Caco-2 (cell line): ENCODE measurements at regions not wholly inside any gene's neighbourhood (a gene's known extent, or its start where the extent isn't known, plus 50 kb on each side); places are given as distances from the start of the nearest gene placed in this dataset.
"Not testable (repeated sequence)": the region's sequence is repeated elsewhere in the genome, so short reads cannot be mapped to it uniquely, and the experiment has no call there.

ENCODE experiments used
- BruUV-seq: library from RNA; stranded (reverse); fragments of 400-500 nt; replicated peaks from 2 replicates; lab custom pipeline; 2021; lab: Mats Ljungman, UMichigan
- CTCF ChIA-PET: fragments of 300-600 bp; sonication (Branson Sonifier 250); formaldehyde crosslinking; loops from one replicate; lab custom pipeline; 2022; ENCODE audit warnings: antibody characterized with exemption; lab: Charles Lee
- POLR2A ChIA-PET: fragments of 300-600 bp; sonication (Branson Sonifier 250); formaldehyde crosslinking; loops from one replicate; lab custom pipeline; 2022; ENCODE audit warnings: antibody characterized with exemption; lab: Charles Lee
- DNase-seq, 2 experiments: peaks; one replicate each; pipeline versions ENCODE4 v3.0.0 to v3.0.0-alpha.2; 2020 to 2022
- H3K27me3 ChIP-seq: replicated peaks from 2 replicates; pipeline ENCODE4 v1.6.0; 2011; ENCODE audit warnings: low read length; ENCODE audit not compliant: control insufficient read depth, insufficient read depth
- H3K36me3 ChIP-seq: 2 replicates; pipeline ENCODE4 v1.5.1; 2011; ENCODE audit warnings: low read length; ENCODE audit not compliant: control insufficient read depth, insufficient read depth
- H3K4me1 ChIP-seq: fragments of 250-450 bp; sonication (Bioruptor Pico); 2 replicates; pipeline ENCODE4 v1.5.1; 2020; ENCODE audit warnings: mild to moderate bottlenecking
- H3K4me3 ChIP-seq: 2 replicates; pipeline ENCODE4 v1.5.1; 2011; ENCODE audit warnings: low read depth, mild to moderate bottlenecking, control low read depth, low read length
- H3K9me3 ChIP-seq: fragments of 250-450 bp; sonication (Bioruptor Pico); 2 replicates; pipeline ENCODE4 v1.5.1; 2020; ENCODE audit warnings: mild to moderate bottlenecking, moderate library complexity
- H3K27ac Mint-ChIP-seq: one replicate; pipeline ENCODE4 v1.8.0; 2022; ENCODE audit warnings: mixed read lengths; ENCODE audit not compliant: unreplicated experiment
- H3K27me3 Mint-ChIP-seq: one replicate; pipeline ENCODE4 v1.8.0; 2022; ENCODE audit warnings: mixed read lengths; ENCODE audit not compliant: insufficient read depth, unreplicated experiment
- H3K36me3 Mint-ChIP-seq: one replicate; pipeline ENCODE4 v1.8.0; 2022; ENCODE audit warnings: mild to moderate bottlenecking, mixed read lengths; ENCODE audit not compliant: insufficient read depth, unreplicated experiment
- H3K4me1 Mint-ChIP-seq: one replicate; pipeline ENCODE4 v1.8.0; 2022; ENCODE audit warnings: low read depth, mixed read lengths; ENCODE audit not compliant: unreplicated experiment
- H3K4me3 Mint-ChIP-seq: one replicate; pipeline ENCODE4 v1.8.0; 2022; ENCODE audit warnings: mild to moderate bottlenecking, moderate library complexity, mixed read lengths; ENCODE audit not compliant: unreplicated experiment
- H3K9me3 Mint-ChIP-seq: one replicate; pipeline ENCODE4 v1.8.0; 2022; ENCODE audit warnings: mixed read lengths; ENCODE audit not compliant: unreplicated experiment
- intact Hi-C: fragments of 100-400 bp; cut with micrococcal nuclease; formaldehyde crosslinking; loops from one replicate; pipeline ENCODE4 v1.10.0; 2022; ENCODE audit not compliant: unreplicated experiment
- TF ChIP-seq, protein P1 (sequence below), 2 experiments: fragments of 200-600 bp in 1 of 2; IDR thresholded peaks; 1 replicate in 1 of 2; 2 replicates in 1 of 2; pipeline versions ENCODE4 v1.5.1 to v1.8.0; 2011 to 2022; ENCODE audit warnings: antibody characterized with exemption in 1 of 2, control low read depth in 1 of 2, inconsistent platforms in 1 of 2, low read depth in 1 of 2, low read length in 1 of 2, mild to moderate bottlenecking in 1 of 2, moderate library complexity in 1 of 2; ENCODE audit not compliant: insufficient read depth in 1 of 2, severe bottlenecking in 1 of 2, unreplicated experiment in 1 of 2

DNA sequence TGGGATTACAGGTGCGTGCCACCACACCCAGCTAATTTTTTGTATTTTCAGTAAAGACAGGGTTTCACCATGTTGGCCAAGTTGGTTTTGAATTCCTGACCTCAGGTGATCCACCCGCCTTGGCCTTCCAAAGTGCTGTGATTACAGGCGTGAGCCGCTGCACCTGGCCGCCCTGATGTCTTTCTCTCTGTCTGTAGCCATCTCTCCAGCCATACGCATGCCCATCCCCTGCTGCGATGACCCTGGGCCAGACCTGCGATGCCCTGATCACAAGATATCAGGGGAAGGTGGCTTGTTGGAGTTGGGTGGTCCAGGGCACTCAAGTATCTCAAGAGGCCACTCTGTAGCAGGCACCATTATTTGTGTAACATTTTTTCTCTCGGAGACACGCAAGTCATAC is 54.4 kb upstream of the RBFOX2 start:
- Mint-ChIP-seq H3K36me3 (no peaks in the 10 kb centered on the region), H3K27ac (no peak overlapping the region), H3K4me1 (no peaks in the 10 kb centered on the region), H3K4me3 (no peak overlapping the region), H3K27me3 (no peaks in the 10 kb centered on the region), H3K9me3 (no peaks in the 10 kb centered on the region)
- TF ChIP-seq, protein P1, sequence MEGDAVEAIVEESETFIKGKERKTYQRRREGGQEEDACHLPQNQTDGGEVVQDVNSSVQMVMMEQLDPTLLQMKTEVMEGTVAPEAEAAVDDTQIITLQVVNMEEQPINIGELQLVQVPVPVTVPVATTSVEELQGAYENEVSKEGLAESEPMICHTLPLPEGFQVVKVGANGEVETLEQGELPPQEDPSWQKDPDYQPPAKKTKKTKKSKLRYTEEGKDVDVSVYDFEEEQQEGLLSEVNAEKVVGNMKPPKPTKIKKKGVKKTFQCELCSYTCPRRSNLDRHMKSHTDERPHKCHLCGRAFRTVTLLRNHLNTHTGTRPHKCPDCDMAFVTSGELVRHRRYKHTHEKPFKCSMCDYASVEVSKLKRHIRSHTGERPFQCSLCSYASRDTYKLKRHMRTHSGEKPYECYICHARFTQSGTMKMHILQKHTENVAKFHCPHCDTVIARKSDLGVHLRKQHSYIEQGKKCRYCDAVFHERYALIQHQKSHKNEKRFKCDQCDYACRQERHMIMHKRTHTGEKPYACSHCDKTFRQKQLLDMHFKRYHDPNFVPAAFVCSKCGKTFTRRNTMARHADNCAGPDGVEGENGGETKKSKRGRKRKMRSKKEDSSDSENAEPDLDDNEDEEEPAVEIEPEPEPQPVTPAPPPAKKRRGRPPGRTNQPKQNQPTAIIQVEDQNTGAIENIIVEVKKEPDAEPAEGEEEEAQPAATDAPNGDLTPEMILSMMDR (IDR thresholded peaks at IDR 0.05; ENCODE audit: insufficient read depth in 1 of 2, low read depth in 1 of 2, low read length in 1 of 2, severe bottlenecking in 1 of 2, unreplicated experiment in 1 of 2) = no peak
- CTCF ChIA-PET = interaction anchor here (1.2 to 1.5 kb wide), 2 partner anchors 17 kb away, joined by 6 to 8 read pairs; no protein-coding TSS in a partner anchor
- BruUV-seq = no TSS peak
- peaks cover 12% of the 10 kb centered on the region for H3K4me1 ChIP-seq
- DNase-seq = no peak
- no peaks in the 10 kb centered on the region for H3K27me3 ChIP-seq
- intact Hi-C loops = no loop called here
- no peak overlapping the region for H3K4me3 ChIP-seq
- POLR2A ChIA-PET = no interaction called here
- no peaks in the 10 kb centered on the region for H3K36me3 ChIP-seq
- peaks cover 3% of the 10 kb centered on the region; the same call in 1 of the 2 replicates for H3K9me3 ChIP-seq

GRCh38 chr22:36081023-36081431 is 52.4 kb upstream of the RBFOX2 start:
- Mint-ChIP-seq H3K36me3 (no peaks in the 10 kb centered on the region), H3K4me3 (no peak overlapping the region), H3K27me3 (no peaks in the 10 kb centered on the region), H3K9me3 (no peaks in the 10 kb centered on the region), H3K4me1 (no peaks in the 10 kb centered on the region), H3K27ac (no peak overlapping the region)
- Histone ChIP-seq H3K27me3 (no peaks in the 10 kb centered on the region), H3K9me3 (peaks cover 2% of the 10 kb centered on the region; the same call in 1 of the 2 replicates), H3K4me3 (no peak overlapping the region), H3K4me1 (peaks cover 10% of the 10 kb centered on the region), H3K36me3 (no peaks in the 10 kb centered on the region)
- ChIA-PET POLR2A (no interaction called here), CTCF (no interaction called here)
- TF ChIP-seq, protein P1 (IDR thresholded peaks at IDR 0.05; ENCODE audit: insufficient read depth in 1 of 2, low read depth in 1 of 2, low read length in 1 of 2, severe bottlenecking in 1 of 2, unreplicated experiment in 1 of 2) = no peak
- no TSS peak for BruUV-seq
- DNase-seq = no peak
- intact Hi-C loops = no loop called here

- H3K27me3 ChIP-seq, POLR2A ChIA-PET, H3K4me3 Mint-ChIP-seq, CTCF ChIA-PET, H3K36me3 Mint-ChIP-seq, H3K27me3 Mint-ChIP-seq, intact Hi-C loops, BruUV-seq, H3K36me3 ChIP-seq, H3K27ac Mint-ChIP-seq, H3K4me1 ChIP-seq, H3K9me3 ChIP-seq, H3K4me3 ChIP-seq, H3K4me1 Mint-ChIP-seq, DNase-seq, H3K9me3 Mint-ChIP-seq: not testable (repeated sequence)
Measured at GRCh38 chr22:36080281-36080680, 51.7 kb upstream of the RBFOX2 start.

DNA sequence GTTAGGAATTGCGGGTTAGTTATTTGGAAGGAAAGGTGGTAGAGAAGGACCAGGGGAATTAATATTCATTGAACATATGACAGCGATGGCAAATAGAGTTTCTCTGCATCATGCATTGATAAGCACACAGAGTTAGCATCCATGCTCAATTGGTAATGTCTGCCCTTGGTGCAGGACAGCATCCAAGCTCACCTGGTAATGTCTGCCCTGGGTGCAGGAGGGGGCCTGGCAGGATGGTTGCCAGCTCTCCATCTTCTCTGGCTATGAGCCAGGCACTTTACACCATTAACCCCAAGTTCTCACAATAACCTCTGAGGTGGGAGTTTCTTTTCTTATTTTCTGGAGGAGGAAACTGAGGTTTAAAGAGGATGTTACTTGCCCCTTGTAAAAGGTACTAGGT is 50.4 kb upstream of the RBFOX2 start:
- POLR2A ChIA-PET = no interaction called here
- H3K27ac Mint-ChIP-seq = no peak overlapping the region
- no peaks in the 10 kb centered on the region for H3K9me3 ChIP-seq
- H3K4me1 ChIP-seq = no peaks in the 10 kb centered on the region
- no peak overlapping the region for H3K4me3 ChIP-seq
- no TSS peak for BruUV-seq
- no peaks in the 10 kb centered on the region for H3K36me3 Mint-ChIP-seq
- TF ChIP-seq, protein P1 (IDR thresholded peaks at IDR 0.05; ENCODE audit: insufficient read depth in 1 of 2, low read depth in 1 of 2, low read length in 1 of 2, severe bottlenecking in 1 of 2, unreplicated experiment in 1 of 2) = no peak
- no peak overlapping the region for H3K4me3 Mint-ChIP-seq
- no peaks in the 10 kb centered on the region for H3K36me3 ChIP-seq
- no peaks in the 10 kb centered on the region for H3K27me3 Mint-ChIP-seq
- H3K9me3 Mint-ChIP-seq = no peaks in the 10 kb centered on the region
- no peaks in the 10 kb centered on the region for H3K27me3 ChIP-seq
- DNase-seq = no peak
- no peaks in the 10 kb centered on the region for H3K4me1 Mint-ChIP-seq
- intact Hi-C loops = no loop called here
- CTCF ChIA-PET = interaction anchor here (2.9 kb wide), 1 partner anchor 13 kb away, joined by 11 read pairs; no protein-coding TSS in a partner anchor
